ENCODE measurements at regions not wholly inside any gene's neighbourhood (a gene's known extent, or its start where the extent isn't known, plus 50 kb on each side); places are given as distances from the start of the nearest gene placed in this dataset.
"Not testable (repeated sequence)": the region's sequence is repeated elsewhere in the genome, so short reads cannot be mapped to it uniquely, and the experiment has no call there.

DNA sequence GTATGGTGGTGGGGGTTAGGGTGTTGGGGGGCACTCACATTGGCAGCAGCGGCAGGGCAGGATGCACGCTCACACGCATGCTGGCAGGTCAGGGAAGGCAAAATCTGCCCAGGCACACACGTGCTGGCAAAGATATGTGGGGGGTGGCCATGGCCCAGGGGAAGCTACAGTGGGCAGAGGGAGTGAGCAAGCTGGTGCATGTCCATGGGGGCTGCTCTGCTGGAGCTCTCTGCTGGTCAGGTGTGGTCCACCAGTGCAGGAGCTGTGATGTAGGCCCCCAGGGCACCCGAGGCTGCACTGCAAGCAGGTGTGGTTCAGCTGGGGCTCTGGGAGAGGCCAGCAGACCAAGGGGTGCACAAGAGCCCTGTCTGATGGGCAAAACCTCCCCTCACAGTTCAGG, 491.5 kb upstream of the TNP1 start:
- Histone ChIP-seq H3K27me3 (ENCODE audit: low read length) (no peaks in the 10 kb centered on the region), H3K27ac (ENCODE audit: low read length) (no peak overlapping the region), H3K4me3 (ENCODE audit: low read length) (no peak overlapping the region), H3K9ac (ENCODE audit: low read length) (no peak overlapping the region), H3K9me3 (ENCODE audit: low read length) (no peaks in the 10 kb centered on the region), H2AFZ (ENCODE audit: low read length) (no peak overlapping the region), H4K20me1 (ENCODE audit: insufficient read depth, low read depth, low read length) (no peaks in the 10 kb centered on the region), H3K4me2 (ENCODE audit: low read depth, low read length, poor library complexity, severe bottlenecking) (no peak overlapping the region), H3K9me2 (replicated peaks; ENCODE audit: insufficient read depth, low read length) (no peaks in the 10 kb centered on the region), H3K79me2 (ENCODE audit: low read length) (no peaks in the 10 kb centered on the region), H3K36me3 (ENCODE audit: insufficient read depth, low read length) (no peaks in the 10 kb centered on the region), H3K4me1 (ENCODE audit: low read length) (no peaks in the 10 kb centered on the region)
- DNase-seq: no peak

DNA sequence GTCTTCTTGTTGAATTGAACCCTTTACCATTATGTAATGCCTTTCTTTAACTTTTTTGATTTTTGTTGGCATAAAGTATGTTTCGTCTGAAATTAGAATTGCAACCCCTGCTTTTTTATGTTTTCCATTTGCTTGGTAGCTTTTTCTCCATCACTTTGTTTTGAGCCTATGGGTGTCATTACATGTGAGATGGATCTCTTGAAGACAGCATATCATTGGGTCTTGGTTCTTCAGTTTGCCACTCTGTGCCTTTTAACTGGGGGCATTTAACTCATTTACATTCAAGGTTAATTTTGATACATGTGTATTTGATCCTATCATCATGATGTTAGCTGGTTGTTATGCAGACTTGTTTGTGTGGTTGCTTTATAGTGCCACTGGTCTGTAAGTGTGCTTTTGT, 489.4 kb upstream of the TNP1 start:
- Histone ChIP-seq H3K9me3 (ENCODE audit: low read length) (no peaks in the 10 kb centered on the region), H3K27ac (ENCODE audit: low read length) (no peak overlapping the region), H3K9ac (ENCODE audit: low read length) (no peak overlapping the region), H4K20me1 (ENCODE audit: insufficient read depth, low read depth, low read length) (no peaks in the 10 kb centered on the region), H3K9me2 (replicated peaks; ENCODE audit: insufficient read depth, low read length) (no peaks in the 10 kb centered on the region), H3K4me3 (ENCODE audit: low read length) (no peak overlapping the region), H3K4me1 (ENCODE audit: low read length) (no peaks in the 10 kb centered on the region), H2AFZ (ENCODE audit: low read length) (no peak overlapping the region), H3K4me2 (ENCODE audit: low read depth, low read length, poor library complexity, severe bottlenecking) (no peak overlapping the region), H3K36me3 (ENCODE audit: insufficient read depth, low read length) (no peaks in the 10 kb centered on the region), H3K79me2 (ENCODE audit: low read length) (no peaks in the 10 kb centered on the region), H3K27me3 (ENCODE audit: low read length) (no peaks in the 10 kb centered on the region)
- DNase-seq: no peak

DNA sequence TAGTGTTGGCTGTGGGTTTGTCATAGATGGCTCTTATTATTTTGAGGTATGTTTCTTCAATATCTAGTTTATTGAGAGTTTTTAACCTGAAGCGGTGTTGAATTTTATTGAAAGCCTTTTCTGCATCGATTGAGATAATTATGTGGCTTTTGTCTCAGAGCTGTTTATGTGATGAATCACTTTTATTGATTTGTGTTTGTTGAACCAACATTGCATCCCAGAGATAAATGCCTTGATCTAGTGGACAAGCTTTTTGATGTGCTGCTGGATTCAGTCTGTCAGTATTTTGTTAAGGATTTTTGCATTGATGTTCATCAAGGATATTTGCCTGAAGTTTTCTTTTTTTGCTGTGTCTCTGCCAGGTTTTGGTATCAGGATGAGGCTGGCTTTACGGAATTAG, 487.8 kb upstream of the TNP1 start:
- H3K9ac ChIP-seq (ENCODE audit: low read length); H3K27me3 ChIP-seq (ENCODE audit: low read length); H3K4me3 ChIP-seq (ENCODE audit: low read length); H3K9me3 ChIP-seq (ENCODE audit: low read length); H3K36me3 ChIP-seq (ENCODE audit: insufficient read depth, low read length); H3K4me2 ChIP-seq (ENCODE audit: low read depth, low read length, poor library complexity, severe bottlenecking); H3K27ac ChIP-seq (ENCODE audit: low read length); H3K4me1 ChIP-seq (ENCODE audit: low read length); H3K79me2 ChIP-seq (ENCODE audit: low read length); H4K20me1 ChIP-seq (ENCODE audit: insufficient read depth, low read depth, low read length); DNase-seq; H3K9me2 ChIP-seq (replicated peaks; ENCODE audit: insufficient read depth, low read length); H2AFZ ChIP-seq (ENCODE audit: low read length): not testable (repeated sequence)

DNA sequence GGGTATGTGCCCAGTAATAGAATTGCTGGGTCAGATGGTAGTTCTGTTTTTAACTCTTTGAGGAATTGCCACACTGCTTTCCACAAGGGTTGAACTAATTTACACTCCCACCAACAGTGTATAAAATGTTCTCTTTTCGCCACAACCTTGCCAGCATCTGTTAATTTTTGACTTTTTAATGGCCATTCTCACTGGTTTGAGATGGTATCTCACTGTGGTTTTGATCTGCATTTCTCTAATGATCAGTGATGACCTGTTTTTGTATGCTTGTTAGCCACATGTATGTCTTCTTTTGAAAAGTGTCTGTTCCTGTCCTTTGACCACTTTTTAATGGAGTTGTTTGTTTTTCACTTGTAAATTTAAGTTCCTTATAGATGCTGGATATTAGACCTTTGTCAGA, 486.2 kb upstream of the TNP1 start:
- H3K9me3 ChIP-seq (ENCODE audit: low read length); H3K9me2 ChIP-seq (replicated peaks; ENCODE audit: insufficient read depth, low read length); H3K79me2 ChIP-seq (ENCODE audit: low read length); H3K4me1 ChIP-seq (ENCODE audit: low read length); H3K27me3 ChIP-seq (ENCODE audit: low read length); H2AFZ ChIP-seq (ENCODE audit: low read length); H3K36me3 ChIP-seq (ENCODE audit: insufficient read depth, low read length); H3K9ac ChIP-seq (ENCODE audit: low read length); H3K4me3 ChIP-seq (ENCODE audit: low read length); H3K4me2 ChIP-seq (ENCODE audit: low read depth, low read length, poor library complexity, severe bottlenecking); H3K27ac ChIP-seq (ENCODE audit: low read length); H4K20me1 ChIP-seq (ENCODE audit: insufficient read depth, low read depth, low read length); DNase-seq: not testable (repeated sequence)

DNA sequence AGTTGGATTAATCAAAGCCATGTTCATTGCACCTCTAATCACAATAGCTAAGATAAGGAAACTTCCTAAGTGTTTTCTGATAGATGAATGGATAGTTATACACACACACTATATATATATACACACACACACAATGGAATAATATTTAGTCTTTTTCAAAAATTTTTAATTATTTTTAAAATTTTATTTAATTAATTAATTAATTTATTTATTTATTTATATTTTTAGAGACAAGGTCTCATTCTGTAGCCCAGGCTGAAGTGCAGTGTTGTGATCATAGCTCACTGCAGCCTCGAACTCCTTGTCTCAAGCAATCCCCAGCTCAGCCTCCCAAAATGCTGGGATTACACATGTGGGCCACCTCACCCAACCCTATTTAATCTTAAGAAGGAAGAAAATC, 481.0 kb upstream of the TNP1 start:
- no peak overlapping the region for H3K4me3 ChIP-seq (ENCODE audit: low read length)
- H3K9me2 ChIP-seq (replicated peaks; ENCODE audit: insufficient read depth, low read length): no peaks in the 10 kb centered on the region
- DNase-seq: no peak
- no peaks in the 10 kb centered on the region for H3K4me1 ChIP-seq (ENCODE audit: low read length)
- no peak overlapping the region for H3K27ac ChIP-seq (ENCODE audit: low read length)
- H3K9ac ChIP-seq (ENCODE audit: low read length): no peak overlapping the region
- H3K36me3 ChIP-seq (ENCODE audit: insufficient read depth, low read length): no peaks in the 10 kb centered on the region
- H2AFZ ChIP-seq (ENCODE audit: low read length): no peak overlapping the region
- H3K79me2 ChIP-seq (ENCODE audit: low read length): no peaks in the 10 kb centered on the region
- H4K20me1 ChIP-seq (ENCODE audit: insufficient read depth, low read depth, low read length): no peaks in the 10 kb centered on the region
- no peaks in the 10 kb centered on the region for H3K9me3 ChIP-seq (ENCODE audit: low read length)
- no peak overlapping the region for H3K4me2 ChIP-seq (ENCODE audit: low read depth, low read length, poor library complexity, severe bottlenecking)
- no peaks in the 10 kb centered on the region for H3K27me3 ChIP-seq (ENCODE audit: low read length)

DNA sequence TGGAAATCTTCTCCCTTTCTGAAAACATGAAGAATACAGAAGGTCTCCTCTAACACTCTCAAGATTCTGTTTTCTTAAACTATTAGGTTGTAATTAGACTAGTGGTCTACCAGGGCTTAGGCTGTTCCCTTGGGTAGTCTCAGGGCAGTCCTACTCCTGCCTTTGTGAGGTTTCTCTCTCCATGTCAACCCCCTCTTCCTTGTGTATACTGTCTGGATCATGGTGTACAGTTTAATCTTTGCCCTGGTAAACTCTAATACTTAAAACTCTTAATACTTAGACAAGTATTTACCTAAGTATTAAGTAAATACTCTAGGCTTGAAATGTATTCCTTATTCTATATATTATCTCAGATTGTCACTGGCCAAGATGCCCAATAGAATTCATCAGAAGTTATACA, 480.3 kb upstream of the TNP1 start:
- Histone ChIP-seq H3K79me2 (ENCODE audit: low read length) (no peaks in the 10 kb centered on the region), H3K27me3 (ENCODE audit: low read length) (no peaks in the 10 kb centered on the region), H3K4me2 (ENCODE audit: low read depth, low read length, poor library complexity, severe bottlenecking) (no peak overlapping the region), H2AFZ (ENCODE audit: low read length) (no peak overlapping the region), H3K9me2 (replicated peaks; ENCODE audit: insufficient read depth, low read length) (no peaks in the 10 kb centered on the region), H3K4me3 (ENCODE audit: low read length) (no peak overlapping the region), H3K4me1 (ENCODE audit: low read length) (no peaks in the 10 kb centered on the region), H3K9me3 (ENCODE audit: low read length) (no peaks in the 10 kb centered on the region), H4K20me1 (ENCODE audit: insufficient read depth, low read depth, low read length) (no peaks in the 10 kb centered on the region), H3K9ac (ENCODE audit: low read length) (no peak overlapping the region), H3K27ac (ENCODE audit: low read length) (no peak overlapping the region), H3K36me3 (ENCODE audit: insufficient read depth, low read length) (no peaks in the 10 kb centered on the region)
- no peak for DNase-seq

DNA sequence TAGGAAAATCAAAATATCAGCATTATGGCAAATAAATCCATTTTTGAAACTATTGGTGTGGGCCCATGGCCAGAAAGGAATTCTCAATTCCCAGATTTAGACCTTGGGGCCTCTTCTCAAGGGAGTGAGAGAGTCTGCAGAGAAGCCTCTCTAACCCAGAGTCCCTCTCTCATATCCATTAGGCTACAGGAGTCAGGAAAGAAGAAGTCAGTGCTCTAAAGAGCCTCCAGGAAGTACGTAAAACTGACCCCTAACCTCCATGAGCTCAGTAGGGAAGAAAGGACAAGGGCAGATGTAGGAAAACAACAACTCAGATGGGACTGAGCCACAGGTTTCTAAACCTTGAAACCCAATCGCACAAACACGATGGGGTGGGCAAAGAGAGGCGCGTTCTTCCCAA, 479.9 kb upstream of the TNP1 start:
- H3K4me1 ChIP-seq (ENCODE audit: low read length): no peaks in the 10 kb centered on the region
- no peak for DNase-seq
- H3K4me3 ChIP-seq (ENCODE audit: low read length): no peak overlapping the region
- H3K27me3 ChIP-seq (ENCODE audit: low read length): no peaks in the 10 kb centered on the region
- no peak overlapping the region for H3K9ac ChIP-seq (ENCODE audit: low read length)
- no peak overlapping the region for H3K4me2 ChIP-seq (ENCODE audit: low read depth, low read length, poor library complexity, severe bottlenecking)
- H3K79me2 ChIP-seq (ENCODE audit: low read length): no peaks in the 10 kb centered on the region
- H4K20me1 ChIP-seq (ENCODE audit: insufficient read depth, low read depth, low read length): no peaks in the 10 kb centered on the region
- H3K36me3 ChIP-seq (ENCODE audit: insufficient read depth, low read length): no peaks in the 10 kb centered on the region
- H3K9me2 ChIP-seq (replicated peaks; ENCODE audit: insufficient read depth, low read length): no peaks in the 10 kb centered on the region
- no peak overlapping the region for H3K27ac ChIP-seq (ENCODE audit: low read length)
- H3K9me3 ChIP-seq (ENCODE audit: low read length): no peaks in the 10 kb centered on the region
- no peak overlapping the region for H2AFZ ChIP-seq (ENCODE audit: low read length)

DNA sequence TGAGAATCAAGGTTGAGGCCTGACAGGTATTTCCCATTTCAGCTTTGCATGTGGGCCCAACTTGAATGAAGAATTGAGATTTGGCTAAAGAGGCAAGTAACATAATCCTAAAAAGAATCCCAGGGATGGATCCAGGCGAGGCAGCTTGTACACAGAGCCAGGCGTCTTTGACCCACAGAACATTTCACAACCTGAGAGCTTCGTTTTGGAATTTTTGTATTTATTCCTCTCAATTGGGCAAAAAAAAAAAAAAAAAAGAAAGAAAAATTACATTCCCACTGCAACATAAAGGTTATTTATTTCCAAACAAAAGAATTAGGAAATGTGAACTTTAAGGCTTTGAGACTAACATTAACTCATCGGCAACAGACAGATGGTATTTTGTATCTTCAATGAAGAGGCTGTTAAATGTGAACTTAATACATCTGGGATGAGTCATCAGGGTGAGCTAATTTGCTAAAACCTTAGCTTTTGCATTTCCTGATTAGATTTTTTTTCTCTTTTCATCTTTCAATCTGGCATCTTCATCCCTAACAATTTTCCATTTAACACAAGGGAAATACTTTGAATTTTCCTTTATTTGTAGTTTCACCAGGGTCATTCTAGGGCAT, 478.5 kb upstream of the TNP1 start:
- H3K9ac ChIP-seq (ENCODE audit: low read length): no peak overlapping the region

DNA sequence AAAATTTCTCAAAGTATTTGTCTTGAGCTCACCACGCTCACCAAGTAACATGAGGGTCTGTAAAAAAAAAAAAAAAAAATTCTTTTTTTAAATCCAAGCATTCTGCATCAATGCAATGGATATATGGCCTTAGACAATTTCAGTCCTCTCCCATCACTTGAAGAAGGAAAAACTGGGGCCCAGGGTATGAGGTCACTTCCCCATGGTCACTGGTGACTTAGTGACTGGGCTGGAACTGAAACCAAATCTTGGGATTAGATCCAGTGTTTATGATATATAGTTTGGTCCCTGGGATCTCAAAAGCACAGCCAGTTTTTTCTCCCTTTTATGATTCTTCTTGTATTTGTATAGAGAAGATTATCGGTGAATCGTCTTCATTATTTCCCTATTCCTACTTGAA, 477.9 kb upstream of the TNP1 start:
- H3K79me2 ChIP-seq (ENCODE audit: low read length): no peaks in the 10 kb centered on the region
- H3K27ac ChIP-seq (ENCODE audit: low read length): no peak overlapping the region
- H3K9me2 ChIP-seq (replicated peaks; ENCODE audit: insufficient read depth, low read length): no peaks in the 10 kb centered on the region
- H4K20me1 ChIP-seq (ENCODE audit: insufficient read depth, low read depth, low read length): no peaks in the 10 kb centered on the region
- no peaks in the 10 kb centered on the region for H3K4me1 ChIP-seq (ENCODE audit: low read length)
- DNase-seq: no peak
- no peaks in the 10 kb centered on the region for H3K9me3 ChIP-seq (ENCODE audit: low read length)
- H3K4me3 ChIP-seq (ENCODE audit: low read length): no peak overlapping the region
- H3K9ac ChIP-seq (ENCODE audit: low read length): no peak overlapping the region
- no peaks in the 10 kb centered on the region for H3K27me3 ChIP-seq (ENCODE audit: low read length)
- no peaks in the 10 kb centered on the region for H3K36me3 ChIP-seq (ENCODE audit: insufficient read depth, low read length)
- H2AFZ ChIP-seq (ENCODE audit: low read length): no peak overlapping the region
- no peak overlapping the region for H3K4me2 ChIP-seq (ENCODE audit: low read depth, low read length, poor library complexity, severe bottlenecking)

More for the DNA sequence above, 478.5 kb upstream of the TNP1 start:
- Histone ChIP-seq H3K4me1 (ENCODE audit: low read length) (no peaks in the 10 kb centered on the region), H3K27me3 (ENCODE audit: low read length) (no peaks in the 10 kb centered on the region), H3K9me2 (replicated peaks; ENCODE audit: insufficient read depth, low read length) (no peaks in the 10 kb centered on the region), H2AFZ (ENCODE audit: low read length) (no peak overlapping the region), H3K4me3 (ENCODE audit: low read length) (no peak overlapping the region), H3K36me3 (ENCODE audit: insufficient read depth, low read length) (no peaks in the 10 kb centered on the region), H3K27ac (ENCODE audit: low read length) (no peak overlapping the region), H3K4me2 (ENCODE audit: low read depth, low read length, poor library complexity, severe bottlenecking) (no peak overlapping the region), H3K9me3 (ENCODE audit: low read length) (no peaks in the 10 kb centered on the region), H4K20me1 (ENCODE audit: insufficient read depth, low read depth, low read length) (no peaks in the 10 kb centered on the region), H3K79me2 (ENCODE audit: low read length) (no peaks in the 10 kb centered on the region)
- no peak for DNase-seq
